H1 (cell line): ENCODE measurements at regions not wholly inside any gene's neighbourhood (a gene's known extent, or its start where the extent isn't known, plus 50 kb on each side); places are given as distances from the start of the nearest gene placed in this dataset.
A peak's percentile ranks its signal among the peaks of the same experiment; 100 is the strongest.

Experiments
- CTCF ChIA-PET: fragments of 300-600 bp; sonication (Branson Sonifier 250); formaldehyde crosslinking; loops from one replicate; lab custom pipeline; 2021; ENCODE audit not compliant: partially characterized antibody; lab: Charles Lee
- POLR2A ChIA-PET: fragments of 300-600 bp; sonication (Branson Sonifier 250); formaldehyde crosslinking; loops from one replicate; lab custom pipeline; 2021; ENCODE audit warnings: inconsistent platforms; ENCODE audit not compliant: partially characterized antibody; lab: Charles Lee
- DNase-seq, 2 experiments: peaks; one replicate each; pipeline versions ENCODE4 v3.0.0 to v3.0.0-alpha.2; 2010 to 2022; ENCODE audit warnings: low spot score in 2 of 2, low read depth in 1 of 2, mixed read lengths in 1 of 2
- FAIRE-seq: peaks from 2 replicates; lab custom pipeline; 2011; peaks lifted over from hg19 to GRCh38; lab: Jason Lieb, UNC
- H2AFZ ChIP-seq: 2 replicates; pipeline ENCODE4 v1.8.1; 2012; ENCODE audit warnings: low read length, inconsistent platforms
- H2AK5ac ChIP-seq: 2 replicates; pipeline ENCODE4 v1.6.1; 2013; ENCODE audit warnings: low read depth, low read length
- H2BK120ac ChIP-seq: replicated peaks from 2 replicates; pipeline ENCODE3; 2013; ENCODE audit warnings: low read depth, low read length, inconsistent platforms
- H2BK12ac ChIP-seq: 2 replicates; pipeline ENCODE4 v1.6.1; 2013; ENCODE audit warnings: low read depth, low read length
- H2BK15ac ChIP-seq: 2 replicates; pipeline ENCODE4 v1.6.1; 2013; ENCODE audit warnings: low read length
- H2BK20ac ChIP-seq: 2 replicates; pipeline ENCODE4 v1.6.1; 2013; ENCODE audit warnings: low read length
- H2BK5ac ChIP-seq: 2 replicates; pipeline ENCODE4 v1.6.1; 2013; ENCODE audit warnings: low read depth, low read length
- H3K14ac ChIP-seq: 2 replicates; pipeline ENCODE4 v1.6.1; 2013; ENCODE audit warnings: inconsistent platforms; ENCODE audit not compliant: insufficient read length
- H3K18ac ChIP-seq: 2 replicates; pipeline ENCODE4 v1.6.1; 2013; ENCODE audit warnings: low read length; ENCODE audit errors: extremely low read depth
- H3K23ac ChIP-seq: 2 replicates; pipeline ENCODE4 v1.6.1; 2013; ENCODE audit warnings: inconsistent platforms; ENCODE audit not compliant: insufficient read length
- H3K23me2 ChIP-seq: 2 replicates; pipeline ENCODE4 v1.6.1; 2013; ENCODE audit warnings: low read depth, low read length
- H3K27ac ChIP-seq: 2 replicates; pipeline ENCODE4 v1.6.1; 2011; ENCODE audit warnings: low read depth, low read length, inconsistent platforms
- H3K27me3 ChIP-seq, 4 experiments: replicated peaks in 1 of 4; 1 replicate in 1 of 4; 2 replicates in 3 of 4; pipeline versions ENCODE4 v1.6.1 to v1.8.1; 2011 to 2013; ENCODE audit warnings: low read length in 3 of 4, mild to moderate bottlenecking in 3 of 4, inconsistent platforms in 2 of 4, mixed read lengths in 2 of 4, moderate library complexity in 1 of 4; ENCODE audit not compliant: control insufficient read depth in 3 of 4, insufficient read depth in 3 of 4; ENCODE audit errors: extremely low read depth in 1 of 4
- H3K36me3 ChIP-seq, 4 experiments: 2 replicates each; pipeline versions ENCODE4 v1.6.1 to v1.8.1; 2011 to 2013; ENCODE audit warnings: mild to moderate bottlenecking in 4 of 4, low read length in 3 of 4, moderate library complexity in 2 of 4, control low read depth in 1 of 4, inconsistent platforms in 1 of 4; ENCODE audit not compliant: insufficient read depth in 4 of 4, control insufficient read depth in 2 of 4
- H3K4ac ChIP-seq: replicated peaks from 2 replicates; pipeline ENCODE3; 2013; ENCODE audit warnings: low read length, low read depth, mixed read lengths, inconsistent platforms; ENCODE audit not compliant: insufficient read length
- H3K4me1 ChIP-seq, 4 experiments: replicated peaks in 1 of 4; 1 replicate in 1 of 4; 2 replicates in 3 of 4; pipeline versions ENCODE4 v1.6.1 to v1.8.1; 2011 to 2013; ENCODE audit warnings: low read length in 3 of 4, inconsistent platforms in 2 of 4, mixed read lengths in 1 of 4; ENCODE audit not compliant: insufficient read depth in 4 of 4, control insufficient read depth in 3 of 4
- H3K4me2 ChIP-seq, 2 experiments: 2 replicates each; pipeline versions ENCODE4 v1.6.1 to v1.8.1; 2011 to 2013; ENCODE audit warnings: low read depth in 2 of 2, low read length in 2 of 2, control low read depth in 1 of 2, inconsistent platforms in 1 of 2, mild to moderate bottlenecking in 1 of 2; ENCODE audit not compliant: insufficient read depth in 1 of 2
- H3K4me3 ChIP-seq, 4 experiments: fragments of 200-600, 300-600 bp in 1 of 4; sonication (generic), shearing (Covaris generic), sonication (Bioruptor Twin) in 1 of 4; 2 replicates each; pipeline versions ENCODE4 v1.5.1 to v1.8.1; 2011 to 2016; ENCODE audit warnings: low read length in 4 of 4, low read depth in 3 of 4, control low read depth in 2 of 4, inconsistent platforms in 2 of 4, mild to moderate bottlenecking in 2 of 4, mixed read lengths in 1 of 4, moderate library complexity in 1 of 4; ENCODE audit not compliant: insufficient read depth in 2 of 4; ENCODE audit errors: extremely low read depth in 1 of 4
- H3K56ac ChIP-seq: replicated peaks from 2 replicates; pipeline ENCODE3; 2013; ENCODE audit warnings: low read depth, mild to moderate bottlenecking, mixed read lengths, low read length, inconsistent platforms; ENCODE audit not compliant: insufficient read length
- H3K79me1 ChIP-seq: 2 replicates; pipeline ENCODE4 v1.6.1; 2013; ENCODE audit warnings: low read depth, low read length, control low read depth
- H3K79me2 ChIP-seq, 2 experiments: 2 replicates each; pipeline versions ENCODE4 v1.6.1 to v1.8.1; 2012 to 2013; ENCODE audit warnings: low read length in 2 of 2, mild to moderate bottlenecking in 2 of 2, inconsistent platforms in 1 of 2; ENCODE audit not compliant: insufficient read depth in 2 of 2, control insufficient read depth in 1 of 2
- H3K9ac ChIP-seq, 4 experiments: replicated peaks in 1 of 4; 1 replicate in 1 of 4; 2 replicates in 3 of 4; pipeline versions ENCODE4 v1.6.1 to v1.8.1; 2011 to 2013; ENCODE audit warnings: low read depth in 3 of 4, low read length in 3 of 4, control low read depth in 2 of 4, mild to moderate bottlenecking in 2 of 4, moderate library complexity in 2 of 4, inconsistent platforms in 1 of 4; ENCODE audit errors: extremely low read depth in 1 of 4
- H3K9me3 ChIP-seq, 2 experiments: 2 replicates each; pipeline versions ENCODE4 v1.6.1 to v1.8.1; 2012 to 2013; ENCODE audit warnings: mild to moderate bottlenecking in 2 of 2, moderate library complexity in 2 of 2, control low read depth in 1 of 2, inconsistent platforms in 1 of 2, low read depth in 1 of 2, low read length in 1 of 2, mixed read lengths in 1 of 2; ENCODE audit not compliant: insufficient read depth in 2 of 2
- H4K20me1 ChIP-seq, 2 experiments: replicated peaks in 1 of 2; 2 replicates each; pipeline versions ENCODE3 to v1.8.1; 2011 to 2013; ENCODE audit warnings: inconsistent platforms in 2 of 2, low read length in 2 of 2, mild to moderate bottlenecking in 1 of 2; ENCODE audit not compliant: insufficient read depth in 2 of 2, control insufficient read depth in 1 of 2
- H4K5ac ChIP-seq: 2 replicates; pipeline ENCODE4 v1.6.1; 2013; ENCODE audit warnings: low read length, low read depth, mixed read lengths, inconsistent platforms; ENCODE audit not compliant: insufficient read length
- H4K8ac ChIP-seq: 2 replicates; pipeline ENCODE4 v1.8.0; 2013; ENCODE audit warnings: mild to moderate bottlenecking, moderate library complexity, low read length, inconsistent platforms; ENCODE audit not compliant: insufficient read depth; ENCODE audit errors: extremely low read depth
- H4K91ac ChIP-seq: replicated peaks from 2 replicates; pipeline ENCODE3; 2013; ENCODE audit warnings: low read length, mixed read lengths, inconsistent platforms; ENCODE audit not compliant: insufficient read length
- CREB1 ChIP-seq: IDR thresholded peaks from 2 replicates; pipeline ENCODE4 v1.6.1; 2012; ENCODE audit warnings: inconsistent platforms
- TBP ChIP-seq: IDR thresholded peaks from 2 replicates; pipeline ENCODE4 v1.6.1; 2011; ENCODE audit warnings: low read depth, low read length, improper control_type of control experiment
- WGBS, 2 experiments: shearing (Covaris generic) in 1 of 2; methylation state at CpG; one replicate each; pipeline versions ENCODE4 v1.1.6 to v1.1.7; 2013 to 2015; ENCODE audit warnings: low lambda C conversion rate in 2 of 2, mixed read lengths in 2 of 2, inconsistent platforms in 1 of 2, low coverage in 1 of 2, missing lambda C conversion rate in 1 of 2; ENCODE audit not compliant: insufficient replicate concordance in 2 of 2, insufficient coverage in 1 of 2, insufficient read length in 1 of 2; ENCODE audit errors: extremely low coverage in 1 of 2, missing lambda C conversion rate in 1 of 2; 5-methylcytosine and 5-hydroxymethylcytosine counted together

DNA sequence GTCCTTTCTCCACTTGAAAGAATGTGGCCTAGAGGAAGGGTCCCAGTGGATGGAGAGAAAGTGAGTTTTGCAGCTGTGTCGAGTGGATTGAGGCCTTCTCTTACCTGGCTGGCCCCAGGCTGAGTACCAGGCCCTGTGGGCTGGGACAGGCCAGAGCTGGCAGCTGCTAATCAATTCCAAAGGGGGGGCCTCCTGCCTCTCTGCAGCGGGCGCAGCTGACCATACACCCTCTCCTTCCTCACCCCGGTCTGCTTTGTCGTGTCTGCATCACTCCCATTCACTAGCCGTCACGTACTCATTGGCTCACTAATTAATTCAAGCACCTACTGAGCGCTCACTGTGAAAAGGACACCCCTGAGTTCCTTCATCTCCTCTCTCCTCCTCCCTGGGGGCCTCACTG is 58.4 kb upstream of the PITX1 start:
- Histone ChIP-seq H2AK5ac (no peak overlapping the region), H2BK120ac (no peak overlapping the region), H3K9ac (no peak overlapping the region), H3K27ac (no peak overlapping the region), H2BK12ac (no peak overlapping the region), H3K4me3 (no peak overlapping the region), H3K4me1 (no peaks in the 10 kb centered on the region; a peak in 1 of 7 replicates), H3K23me2 (no peaks in the 10 kb centered on the region), H3K4me2 (no peak overlapping the region), H2AFZ (no peak overlapping the region), H4K8ac (no peak overlapping the region), H3K18ac (no peak overlapping the region), H3K36me3 (no peaks in the 10 kb centered on the region), H3K4ac (no peak overlapping the region), H3K56ac (no peak overlapping the region), H3K79me2 (no peaks in the 10 kb centered on the region), H4K91ac (no peak overlapping the region), H4K20me1 (peaks cover 0 to 1% of the 10 kb centered on the region in 2 experiments), H3K14ac (no peak overlapping the region), H3K23ac (no peak overlapping the region), H2BK5ac (no peak overlapping the region), H3K9me3 (no peaks in the 10 kb centered on the region), H3K27me3 (no peaks in the 10 kb centered on the region; a peak in 2 of 7 replicates), H2BK20ac (no peak overlapping the region), H2BK15ac (no peak overlapping the region), H4K5ac (no peak overlapping the region), H3K79me1 (no peaks in the 10 kb centered on the region)
- FAIRE-seq (no peak), DNase-seq (no peak)
- TF ChIP-seq CREB1 (no peak), TBP (peak; percentile 43; the same call in 1 of the 2 replicates)
- ChIA-PET POLR2A (interaction anchor here (0.6 kb wide), 1 partner anchor 1671 kb away, joined by 3 read pairs; no protein-coding TSS in a partner anchor), CTCF (interaction anchor here (0.7 to 1.1 kb wide), 3 partner anchors 11 to 88 kb away, joined by 3 to 4 read pairs (median 3); no protein-coding TSS in a partner anchor)
- 69% methylated on average over 7 of the region's 8 CpGs; no CpG with 5 or more reads in 1 of the 2 experiments for WGBS, 2 experiments
